HEK293 (cell line): ENCODE measurements at regions not wholly inside any gene's neighbourhood (a gene's known extent, or its start where the extent isn't known, plus 50 kb on each side); places are given as distances from the start of the nearest gene placed in this dataset.
"Not testable (repeated sequence)": the region's sequence is repeated elsewhere in the genome, so short reads cannot be mapped to it uniquely, and the experiment has no call there.

ENCODE experiments used
- CTCF ChIA-PET: fragments of 350-600 bp; formaldehyde crosslinking; extraction: SDS; loops from one replicate; lab custom pipeline; 2021; ENCODE audit warnings: antibody characterized with exemption; lab: Yijun Ruan, JAX
- POLR2A ChIA-PET: fragments of 300-600 bp; formaldehyde crosslinking; extraction: SDS; loops from one replicate; lab custom pipeline; 2020; ENCODE audit warnings: antibody characterized with exemption, inconsistent platforms; lab: Yijun Ruan, JAX
- H3K27ac ChIP-seq: fragments of 200-500 bp; sonication (Bioruptor generic); 2 replicates; pipeline ENCODE4 v1.5.1; 2014; ENCODE audit warnings: low read depth, low read length, control low read depth, inconsistent platforms; ENCODE audit errors: extremely low read depth
- H3K36me3 ChIP-seq, 2 experiments: fragments of 200-500 bp in 1 of 2; sonication (Bioruptor generic) in 1 of 2; 1 replicate in 1 of 2; 2 replicates in 1 of 2; pipeline ENCODE4 v1.5.1; 2014 to 2017; ENCODE audit warnings: inconsistent platforms in 2 of 2, low read length in 2 of 2; ENCODE audit not compliant: control insufficient read depth in 2 of 2, insufficient read depth in 1 of 2
- H3K4me1 ChIP-seq: fragments of 200-500 bp; sonication (Bioruptor generic); 2 replicates; pipeline ENCODE4 v1.5.1; 2014; ENCODE audit warnings: mild to moderate bottlenecking, low read length, inconsistent platforms; ENCODE audit not compliant: control insufficient read depth, insufficient read depth
- H3K4me3 ChIP-seq: 2 replicates; pipeline ENCODE4 v1.5.1; 2011; ENCODE audit warnings: low read depth, mild to moderate bottlenecking, control low read depth, low read length, moderate library complexity
- H3K9me3 ChIP-seq: fragments of 200-500 bp; sonication (Bioruptor generic); 2 replicates; pipeline ENCODE4 v1.5.1; 2014; ENCODE audit warnings: low read depth, low read length, inconsistent platforms; ENCODE audit not compliant: control insufficient read depth, insufficient read depth
- GLI4 ChIP-seq: fragments of 450-650 bp; formaldehyde crosslinking; IDR thresholded peaks from 2 replicates; pipeline ENCODE4 v1.5.1; 2016; ENCODE audit warnings: missing biosample characterization, missing genetic modification characterization
- MYNN ChIP-seq: fragments of 450-650 bp; formaldehyde crosslinking; IDR thresholded peaks from 2 replicates; pipeline ENCODE4 v1.5.1; 2016; ENCODE audit warnings: missing biosample characterization, missing genetic modification characterization, borderline replicate concordance
- PRDM2 ChIP-seq: fragments of 450-650 bp; formaldehyde crosslinking; IDR thresholded peaks from 2 replicates; pipeline ENCODE4 v1.5.1; 2016; ENCODE audit warnings: missing biosample characterization, missing genetic modification characterization, borderline replicate concordance
- TRIM28 ChIP-seq: IDR thresholded peaks from 2 replicates; pipeline ENCODE4 v1.6.1; 2011; ENCODE audit warnings: low read length, control low read depth, borderline replicate concordance
- ZNF157 ChIP-seq: fragments of 450-650 bp; formaldehyde crosslinking; IDR thresholded peaks from 2 replicates; pipeline ENCODE4 v1.5.1; 2016; ENCODE audit warnings: missing biosample characterization, missing genetic modification characterization
- ZNF433 ChIP-seq: fragments of 450-650 bp; formaldehyde crosslinking; IDR thresholded peaks from 2 replicates; pipeline ENCODE4 v1.5.1; 2016; ENCODE audit warnings: missing biosample characterization, missing genetic modification characterization, low read depth
- ZNF629 ChIP-seq: fragments of 450-650 bp; formaldehyde crosslinking; IDR thresholded peaks from 2 replicates; pipeline ENCODE4 v1.5.1; 2017; ENCODE audit warnings: missing biosample characterization, missing genetic modification characterization
- ZNF654 ChIP-seq: fragments of 450-650 bp; formaldehyde crosslinking; IDR thresholded peaks from 2 replicates; pipeline ENCODE4 v1.5.1; 2016; ENCODE audit warnings: low read depth, missing biosample characterization, missing genetic modification characterization
- ZNF660 ChIP-seq: fragments of 450-650 bp; IDR thresholded peaks from 2 replicates; pipeline ENCODE4 v1.5.1; 2018; ENCODE audit warnings: missing biosample characterization, mild to moderate bottlenecking, missing genetic modification characterization
- TF ChIP-seq, protein P1 (sequence below): fragments of 450-650 bp; formaldehyde crosslinking; IDR thresholded peaks from 2 replicates; pipeline ENCODE4 v1.5.1; 2017; ENCODE audit warnings: missing biosample characterization, missing genetic modification characterization
- TF ChIP-seq, protein P2 (sequence below): fragments of 450-650 bp; formaldehyde crosslinking; IDR thresholded peaks from 2 replicates; pipeline ENCODE4 v1.5.1; 2016; ENCODE audit warnings: missing biosample characterization, missing genetic modification characterization
- TF ChIP-seq, protein P3 (sequence below): fragments of 450-650 bp; formaldehyde crosslinking; IDR thresholded peaks from 2 replicates; pipeline ENCODE4 v1.5.1; 2016; ENCODE audit warnings: missing biosample characterization, missing genetic modification characterization
- TF ChIP-seq, protein P4 (sequence below): IDR thresholded peaks from 2 replicates; pipeline ENCODE4 v1.6.1; 2011; ENCODE audit warnings: mild to moderate bottlenecking, low read depth, low read length, borderline replicate concordance

- H3K4me3 ChIP-seq, H3K9me3 ChIP-seq, POLR2A ChIA-PET, CTCF ChIA-PET, H3K27ac ChIP-seq, H3K4me1 ChIP-seq, H3K36me3 ChIP-seq: not testable (repeated sequence)
These were observed 51.9 kb downstream of the DIPK2A start for GRCh38 chr3:144023543-144023942.

DNA sequence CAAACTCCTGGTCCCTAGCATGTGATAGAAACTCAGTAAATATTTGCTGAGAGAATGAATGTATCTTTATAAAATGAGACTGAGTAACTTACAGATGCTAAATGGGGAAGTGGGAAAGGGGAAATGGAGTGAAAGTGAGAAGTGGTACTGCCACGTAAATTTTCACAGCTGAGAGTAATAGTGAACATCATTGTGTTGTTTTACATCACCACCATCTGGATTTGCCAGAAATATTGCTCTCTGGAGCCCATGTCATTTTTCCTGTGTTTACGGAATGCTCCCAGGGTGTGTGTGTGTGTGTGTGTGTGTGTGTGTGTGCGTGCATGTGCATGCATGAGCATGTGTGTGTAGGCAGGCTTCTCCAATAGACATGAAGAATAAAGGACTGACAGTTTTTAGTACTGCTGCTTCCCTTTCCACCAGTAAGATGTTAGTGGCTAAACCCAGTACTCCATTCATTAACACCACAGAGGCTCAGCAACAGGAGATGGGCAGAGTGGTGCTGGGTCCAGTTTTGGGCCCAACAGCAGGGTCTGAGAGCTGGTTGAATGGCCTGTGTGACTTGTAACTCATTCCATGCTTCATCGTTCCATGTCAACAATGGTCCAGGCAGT, 57.3 kb downstream of the DIPK2A start:
- Histone ChIP-seq H3K4me3 (no peak overlapping the region), H3K9me3 (no peaks in the 10 kb centered on the region), H3K4me1 (no peaks in the 10 kb centered on the region), H3K27ac (no peak overlapping the region), H3K36me3 (no peaks in the 10 kb centered on the region)
- CTCF ChIA-PET = no interaction called here
- POLR2A ChIA-PET = no interaction called here
- TF ChIP-seq, protein P1, sequence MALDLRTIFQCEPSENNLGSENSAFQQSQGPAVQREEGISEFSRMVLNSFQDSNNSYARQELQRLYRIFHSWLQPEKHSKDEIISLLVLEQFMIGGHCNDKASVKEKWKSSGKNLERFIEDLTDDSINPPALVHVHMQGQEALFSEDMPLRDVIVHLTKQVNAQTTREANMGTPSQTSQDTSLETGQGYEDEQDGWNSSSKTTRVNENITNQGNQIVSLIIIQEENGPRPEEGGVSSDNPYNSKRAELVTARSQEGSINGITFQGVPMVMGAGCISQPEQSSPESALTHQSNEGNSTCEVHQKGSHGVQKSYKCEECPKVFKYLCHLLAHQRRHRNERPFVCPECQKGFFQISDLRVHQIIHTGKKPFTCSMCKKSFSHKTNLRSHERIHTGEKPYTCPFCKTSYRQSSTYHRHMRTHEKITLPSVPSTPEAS (tag by site-specific recombination) = peak; percentile 35; the same call in 1 of the 2 replicates
- no peak for TF ChIP-seq ZNF629 (tag by site-specific recombination)

GRCh38 chr3:144029769-144030168, 58.1 kb downstream of the DIPK2A start:
- POLR2A ChIA-PET = no interaction called here
- CTCF ChIA-PET = no interaction called here
- H3K4me3 ChIP-seq = no peak overlapping the region
- no peaks in the 10 kb centered on the region for H3K4me1 ChIP-seq
- H3K27ac ChIP-seq = no peak overlapping the region
- H3K9me3 ChIP-seq = no peaks in the 10 kb centered on the region
- H3K36me3 ChIP-seq = no peaks in the 10 kb centered on the region
- TF ChIP-seq, protein P2, sequence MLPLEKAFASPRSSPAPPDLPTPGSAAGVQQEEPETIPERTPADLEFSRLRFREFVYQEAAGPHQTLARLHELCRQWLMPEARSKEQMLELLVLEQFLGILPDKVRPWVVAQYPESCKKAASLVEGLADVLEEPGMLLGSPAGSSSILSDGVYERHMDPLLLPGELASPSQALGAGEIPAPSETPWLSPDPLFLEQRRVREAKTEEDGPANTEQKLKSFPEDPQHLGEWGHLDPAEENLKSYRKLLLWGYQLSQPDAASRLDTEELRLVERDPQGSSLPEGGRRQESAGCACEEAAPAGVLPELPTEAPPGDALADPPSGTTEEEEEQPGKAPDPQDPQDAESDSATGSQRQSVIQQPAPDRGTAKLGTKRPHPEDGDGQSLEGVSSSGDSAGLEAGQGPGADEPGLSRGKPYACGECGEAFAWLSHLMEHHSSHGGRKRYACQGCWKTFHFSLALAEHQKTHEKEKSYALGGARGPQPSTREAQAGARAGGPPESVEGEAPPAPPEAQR (tag by site-specific recombination) = no peak
- no peak for TF ChIP-seq ZNF660 (tag by site-specific recombination)
- no peak for TF ChIP-seq ZNF433 (tag by site-specific recombination)
- TF ChIP-seq, protein P3, sequence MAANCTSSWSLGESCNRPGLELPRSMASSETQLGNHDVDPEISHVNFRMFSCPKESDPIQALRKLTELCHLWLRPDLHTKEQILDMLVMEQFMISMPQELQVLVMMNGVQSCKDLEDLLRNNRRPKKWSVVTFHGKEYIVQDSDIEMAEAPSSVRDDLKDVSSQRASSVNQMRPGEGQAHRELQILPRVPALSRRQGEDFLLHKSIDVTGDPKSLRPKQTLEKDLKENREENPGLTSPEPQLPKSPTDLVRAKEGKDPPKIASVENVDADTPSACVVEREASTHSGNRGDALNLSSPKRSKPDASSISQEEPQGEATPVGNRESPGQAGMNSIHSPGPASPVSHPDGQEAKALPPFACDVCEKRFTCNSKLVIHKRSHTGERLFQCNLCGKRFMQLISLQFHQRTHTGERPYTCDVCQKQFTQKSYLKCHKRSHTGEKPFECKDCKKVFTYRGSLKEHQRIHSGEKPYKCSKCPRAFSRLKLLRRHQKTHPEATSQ (tag by site-specific recombination) = no peak

- H3K9me3 ChIP-seq = no peaks in the 10 kb centered on the region
- H3K36me3 ChIP-seq = no peaks in the 10 kb centered on the region
- ChIA-PET CTCF (interaction anchor here (0.6 kb wide), 1 partner anchor 149 kb away, joined by 4 read pairs; no protein-coding TSS in a partner anchor), POLR2A (no interaction called here)
- no peaks in the 10 kb centered on the region for H3K4me1 ChIP-seq
- no peak overlapping the region for H3K27ac ChIP-seq
- no peak overlapping the region for H3K4me3 ChIP-seq
- TF ChIP-seq ZNF654 (tag by site-specific recombination) = no peak
- no peak for TF ChIP-seq TRIM28
- TF ChIP-seq ZNF157 = no peak
- TF ChIP-seq GLI4 (tag by site-specific recombination) = no peak
- TF ChIP-seq MYNN = no peak
- TF ChIP-seq PRDM2 (tag by site-specific recombination) = no peak
- TF ChIP-seq, protein P4, sequence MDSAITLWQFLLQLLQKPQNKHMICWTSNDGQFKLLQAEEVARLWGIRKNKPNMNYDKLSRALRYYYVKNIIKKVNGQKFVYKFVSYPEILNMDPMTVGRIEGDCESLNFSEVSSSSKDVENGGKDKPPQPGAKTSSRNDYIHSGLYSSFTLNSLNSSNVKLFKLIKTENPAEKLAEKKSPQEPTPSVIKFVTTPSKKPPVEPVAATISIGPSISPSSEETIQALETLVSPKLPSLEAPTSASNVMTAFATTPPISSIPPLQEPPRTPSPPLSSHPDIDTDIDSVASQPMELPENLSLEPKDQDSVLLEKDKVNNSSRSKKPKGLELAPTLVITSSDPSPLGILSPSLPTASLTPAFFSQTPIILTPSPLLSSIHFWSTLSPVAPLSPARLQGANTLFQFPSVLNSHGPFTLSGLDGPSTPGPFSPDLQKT = no peak
These were observed 60.3 kb downstream of the DIPK2A start for GRCh38 chr3:144031938-144032337.
